SH-SY5Y (cell line): ENCODE measurements at regions not wholly inside any gene's neighbourhood (a gene's known extent, or its start where the extent isn't known, plus 50 kb on each side); places are given as distances from the start of the nearest gene placed in this dataset.

Source experiments
- GATA2 ChIP-seq: IDR thresholded peaks from 2 replicates; pipeline ENCODE4 v1.6.1; 2011; ENCODE audit warnings: mild to moderate bottlenecking, low read depth, low read length
- GATA3 ChIP-seq: IDR thresholded peaks from 2 replicates; pipeline ENCODE4 v1.6.1; 2011; ENCODE audit warnings: low read depth, mild to moderate bottlenecking, low read length, moderate library complexity

- no peak for TF ChIP-seq GATA2
- no peak for TF ChIP-seq GATA3
Measured at GRCh38 chr21:15586752-15587427, 142.9 kb upstream of the USP25 start.

DNA sequence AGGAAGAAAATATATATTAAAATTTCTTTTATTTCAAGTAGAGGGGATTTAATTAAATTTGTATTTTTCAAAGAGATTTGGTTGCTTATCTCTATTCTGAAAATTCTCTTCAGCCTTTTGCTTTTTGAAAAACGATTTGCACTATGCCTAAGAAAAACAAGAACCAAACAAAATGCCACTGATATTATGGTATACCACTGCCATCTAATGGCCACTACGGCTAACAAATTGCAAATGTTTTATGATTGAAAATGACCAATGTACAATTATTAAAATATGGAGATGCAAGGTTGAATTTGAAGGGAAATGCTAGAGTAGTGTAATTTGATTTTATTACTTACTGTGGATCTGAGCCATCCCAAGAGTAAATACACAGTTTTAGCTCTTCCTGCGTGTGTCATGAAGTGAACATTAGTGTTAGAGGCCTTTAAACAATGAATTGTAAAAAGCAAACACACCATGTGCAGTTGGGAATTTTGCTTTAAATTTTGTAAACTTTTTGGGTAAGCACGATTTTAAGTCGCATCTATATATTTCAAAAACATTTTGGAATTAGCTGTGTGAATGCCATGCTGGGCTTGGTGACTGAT, 137.4 kb upstream of the USP25 start:
- TF ChIP-seq GATA2 (no peak), GATA3 (no peak)

GRCh38 chr21:15592957-15593356, 136.8 kb upstream of the USP25 start:
- TF ChIP-seq GATA2 (no peak), GATA3 (no peak)

DNA sequence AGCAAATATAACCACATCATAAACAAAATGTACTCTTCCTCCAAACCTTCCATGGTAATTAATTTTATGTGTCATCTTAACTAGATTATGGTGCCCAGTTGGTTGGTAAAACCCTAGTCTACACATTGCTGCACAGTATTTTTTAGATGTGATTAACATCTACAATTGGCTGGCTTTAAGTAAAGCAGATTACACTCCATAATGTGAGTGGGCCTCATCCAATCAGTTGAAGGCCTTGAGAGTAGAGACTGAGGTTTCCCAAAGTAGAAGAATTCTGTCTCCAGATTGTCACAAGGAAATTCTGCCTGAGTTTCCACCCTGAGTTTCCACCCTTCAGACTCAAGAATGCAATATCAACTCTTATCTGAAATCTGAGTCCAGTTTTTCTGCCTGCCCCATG, 128.4 kb upstream of the USP25 start:
- no peak for TF ChIP-seq GATA3
- no peak for TF ChIP-seq GATA2

DNA sequence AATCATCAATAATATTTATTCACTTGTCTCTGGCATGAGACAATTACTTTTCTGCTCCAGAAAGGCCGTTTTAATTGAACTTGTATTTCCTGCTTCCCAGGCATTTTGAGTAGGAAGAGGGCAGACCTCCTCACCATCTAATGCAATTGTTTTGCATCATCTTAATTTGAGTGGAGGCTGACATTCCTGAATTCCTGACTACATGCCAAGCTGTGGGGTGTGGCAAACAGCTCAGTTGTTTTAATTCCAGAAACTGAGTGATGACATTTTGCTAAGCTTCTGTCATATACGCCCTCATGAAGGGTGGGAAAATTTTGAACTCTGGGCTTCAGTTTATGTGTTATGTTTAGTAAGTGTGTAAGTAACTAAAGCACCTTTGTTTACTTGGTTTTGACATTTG, 125.4 kb upstream of the USP25 start:
- TF ChIP-seq GATA2 (no peak), GATA3 (no peak)

GRCh38 chr21:15614766-15615165, 115.0 kb upstream of the USP25 start:
- no peak for TF ChIP-seq GATA3
- no peak for TF ChIP-seq GATA2

DNA sequence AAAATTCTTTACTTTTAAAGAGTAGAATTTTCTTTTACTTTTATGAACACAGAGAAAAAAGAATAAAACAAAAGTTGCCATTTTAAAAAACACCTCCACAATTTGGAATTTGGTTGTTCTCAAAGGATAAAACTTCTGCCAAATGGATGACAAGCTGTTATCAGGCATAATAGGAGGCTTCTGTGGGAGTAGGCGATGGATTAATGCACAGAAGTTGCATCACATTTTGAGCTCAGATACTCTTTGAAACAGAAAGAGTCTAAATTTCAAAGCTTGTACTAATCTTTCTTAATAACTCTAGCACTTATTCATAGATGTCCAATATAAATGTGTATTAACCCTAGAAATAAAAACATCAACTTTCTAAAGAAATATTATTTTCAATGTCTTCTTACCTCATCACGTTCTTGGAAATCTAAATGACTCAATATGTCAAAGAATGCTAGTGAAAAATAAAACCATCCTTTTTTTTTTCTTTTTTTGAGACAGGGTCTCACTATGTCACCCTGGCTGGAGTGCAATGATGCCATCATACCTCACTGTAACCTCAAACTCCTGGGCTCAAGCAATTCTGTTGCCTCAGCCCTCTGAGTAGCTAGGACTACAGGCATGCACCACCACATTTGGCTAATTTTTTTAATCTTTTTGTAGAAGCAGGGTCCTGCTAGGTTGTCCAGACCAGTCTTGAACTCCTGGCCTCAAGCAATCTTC, 112.8 kb upstream of the USP25 start:
- no peak for TF ChIP-seq GATA2

DNA sequence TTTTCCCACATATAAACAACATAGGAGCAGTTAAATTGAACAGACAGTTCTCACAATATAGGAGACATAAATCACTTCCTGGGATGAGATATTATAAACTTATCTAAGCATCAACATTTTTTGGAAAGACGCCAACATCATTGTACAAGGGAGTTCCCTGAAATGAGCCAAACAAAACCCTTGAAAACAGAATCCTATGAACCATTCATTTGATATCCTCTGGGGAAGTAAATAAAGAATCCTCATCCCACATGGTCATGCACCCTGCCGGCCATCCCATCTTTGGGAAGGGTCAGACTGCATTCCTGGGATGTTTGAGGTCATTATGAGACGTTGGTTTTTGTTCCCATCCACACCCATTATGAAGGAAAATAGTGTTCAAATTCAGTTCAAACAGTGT, 111.8 kb upstream of the USP25 start:
- 0 out of 2 replicates have a peak, but pooled peaks have one; percentile 8 for TF ChIP-seq GATA2
- no peak for TF ChIP-seq GATA3

DNA sequence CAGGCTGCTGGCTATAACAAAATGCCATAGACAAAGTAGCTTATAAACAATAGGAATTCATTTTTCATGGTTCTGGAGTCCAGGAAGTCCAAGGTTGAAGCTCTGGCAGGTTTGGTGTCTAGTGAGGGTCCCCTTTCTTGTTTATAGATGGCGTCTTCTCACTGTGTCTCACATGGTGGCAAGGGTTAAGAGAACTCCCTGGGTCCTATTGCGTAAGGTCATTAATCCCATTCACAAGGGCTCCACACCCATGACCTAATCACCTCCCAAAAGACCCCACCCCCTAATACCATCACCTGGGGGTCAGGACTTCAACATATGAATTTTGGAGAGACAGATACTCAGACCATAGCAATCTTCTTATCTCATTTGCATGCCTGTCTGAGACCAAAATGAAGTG, 108.9 kb upstream of the USP25 start:
- no peak for TF ChIP-seq GATA2
- no peak for TF ChIP-seq GATA3

GRCh38 chr21:15624646-15625045, 105.1 kb upstream of the USP25 start:
- TF ChIP-seq GATA2 (no peak), GATA3 (no peak)

DNA sequence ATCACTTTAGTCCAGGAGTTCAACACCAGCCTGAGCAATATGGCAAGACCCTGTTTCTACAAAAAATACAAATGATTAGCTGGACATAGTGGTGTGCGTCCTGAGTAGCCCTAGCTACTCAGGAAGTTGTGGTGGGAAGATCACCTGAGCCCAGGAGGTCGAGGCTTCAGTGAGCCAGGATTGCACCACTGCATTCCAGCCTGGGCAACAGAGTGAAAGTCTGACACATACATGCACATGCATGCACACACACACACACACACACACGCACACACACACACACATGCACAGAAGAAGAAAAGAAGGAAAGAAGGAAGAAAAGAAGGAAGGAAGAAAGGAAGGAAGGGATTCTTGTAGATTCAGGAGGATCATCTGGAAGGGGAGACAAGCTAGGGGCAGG, 104.4 kb upstream of the USP25 start:
- TF ChIP-seq GATA2, result no peak

- no peak for TF ChIP-seq GATA2
- no peak for TF ChIP-seq GATA3
Measured at GRCh38 chr21:15626031-15626430, 103.8 kb upstream of the USP25 start.

DNA sequence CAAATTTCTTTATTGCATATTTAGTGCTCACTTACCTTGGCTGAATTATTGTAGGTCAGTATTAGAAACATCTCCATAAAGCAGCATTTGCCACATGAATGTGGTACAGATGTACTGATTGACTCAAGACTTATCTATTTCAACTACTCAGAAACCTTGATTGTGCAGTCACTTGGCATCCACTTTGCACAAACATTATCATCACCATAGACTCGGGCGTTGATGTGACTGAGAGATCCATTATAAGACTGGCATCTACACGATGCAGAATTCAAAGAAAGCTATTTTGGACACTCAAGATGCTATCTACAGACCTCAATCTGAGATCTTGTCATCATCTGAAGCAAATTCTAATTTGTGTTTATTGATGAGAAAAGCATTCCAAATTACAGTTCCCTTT, 102.8 kb upstream of the USP25 start:
- TF ChIP-seq GATA3 (no peak), GATA2 (no peak)

GRCh38 chr21:15627823-15628222, 102.0 kb upstream of the USP25 start:
- no peak for TF ChIP-seq GATA2
- no peak for TF ChIP-seq GATA3

- TF ChIP-seq GATA3 (no peak), GATA2 (no peak)
Measured at GRCh38 chr21:15631342-15631741, 98.4 kb upstream of the USP25 start.
